ENCODE measurements at regions not wholly inside any gene's neighbourhood (a gene's known extent, or its start where the extent isn't known, plus 50 kb on each side); places are given as distances from the start of the nearest gene placed in this dataset.

DNA sequence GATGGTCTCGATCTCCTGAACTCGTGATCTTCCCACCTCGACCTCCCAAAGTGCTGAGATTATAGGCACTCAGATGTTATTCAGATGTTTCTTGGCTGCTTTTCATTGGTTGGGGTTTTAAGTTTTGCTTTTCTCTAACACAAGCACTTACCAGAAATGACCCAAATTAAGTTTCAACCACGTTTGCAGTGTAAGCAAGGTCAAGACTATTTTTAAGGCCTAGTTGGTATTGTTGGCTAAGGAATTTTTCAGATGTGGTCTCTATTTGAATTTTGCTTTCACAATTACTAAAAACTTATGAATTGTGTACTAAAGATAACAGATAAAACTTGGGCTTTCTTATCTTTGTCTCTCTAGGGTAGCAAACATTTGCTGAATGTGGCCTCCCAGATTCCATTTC is 1756.9 kb upstream of the TENM3 start:
- no peak for DNase-seq

DNA sequence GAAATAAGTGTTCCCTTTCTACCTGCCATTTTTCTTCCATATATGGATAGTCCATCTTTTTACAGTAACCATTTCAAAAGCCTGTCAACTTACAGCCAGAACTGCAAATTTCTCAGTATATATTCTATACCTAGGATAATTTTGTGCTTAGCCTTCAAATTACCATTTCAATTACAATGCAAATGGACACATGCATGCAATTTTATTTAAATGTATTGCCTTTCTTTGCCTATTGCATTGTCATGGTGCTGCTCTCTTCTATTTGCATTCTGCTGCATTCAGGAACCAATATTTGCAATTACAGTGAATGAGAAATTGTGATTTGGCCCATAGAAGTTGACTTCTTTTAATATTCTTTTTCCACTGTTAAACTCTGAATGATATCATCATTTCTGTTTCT is 1753.4 kb upstream of the TENM3 start:
- DNase-seq = no peak

DNA sequence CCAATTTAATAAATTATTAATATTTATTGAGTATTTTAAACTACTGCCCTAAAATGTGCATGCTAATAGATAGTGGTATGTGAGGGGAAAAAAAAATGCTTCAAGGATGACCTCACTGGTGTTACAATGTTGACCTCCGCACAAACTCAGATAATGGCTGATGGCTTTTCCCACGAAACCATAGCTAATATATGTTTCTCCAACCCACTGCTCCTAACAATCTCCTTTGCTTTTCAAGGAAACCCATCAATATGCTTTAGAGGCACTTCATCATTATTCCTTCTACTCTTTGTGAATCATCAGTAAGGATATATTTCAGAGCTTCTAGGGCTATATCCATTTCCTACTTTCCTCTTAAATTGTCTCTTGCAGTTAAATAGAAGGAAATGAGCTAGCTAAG is 1752.0 kb upstream of the TENM3 start:
- no peak for DNase-seq

DNA sequence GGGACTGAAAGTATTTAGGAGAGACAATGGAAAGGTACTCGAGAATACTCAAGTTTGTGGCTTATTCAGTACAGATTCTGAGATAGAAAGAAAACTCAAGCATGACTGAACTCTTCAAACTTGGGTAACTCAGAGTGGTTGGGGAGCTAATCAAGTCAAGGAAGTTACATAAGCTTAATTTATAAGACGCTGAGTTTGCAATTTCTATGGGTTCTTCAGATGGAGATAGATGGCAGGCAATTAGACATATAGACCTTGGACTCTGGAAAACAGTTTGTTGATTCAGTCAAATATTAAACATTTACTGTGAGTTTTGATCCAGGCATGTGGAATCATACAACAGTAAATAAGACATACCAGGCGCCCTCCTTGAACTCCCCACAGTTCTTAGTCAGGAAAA is 1749.9 kb upstream of the TENM3 start:
- no peak for DNase-seq

DNA sequence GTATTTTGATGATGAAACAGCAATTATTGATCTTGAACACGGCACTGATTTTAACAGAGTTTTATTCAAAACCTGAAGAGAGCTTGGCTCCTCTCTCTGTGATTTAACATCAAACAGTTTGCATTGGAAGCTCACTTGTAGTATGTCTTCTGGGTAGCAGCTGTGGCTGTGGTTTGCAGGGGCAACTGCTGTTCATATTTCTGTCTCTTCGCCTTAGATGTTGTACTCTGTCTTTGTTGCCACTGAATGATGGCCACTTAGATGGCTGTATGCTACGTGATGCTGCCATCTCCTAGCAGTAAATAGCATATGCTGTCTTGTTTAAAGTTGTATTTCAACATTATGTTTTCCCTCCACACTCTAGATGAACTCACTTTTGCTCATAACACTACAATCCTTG is 1743.0 kb upstream of the TENM3 start:
- no peak for DNase-seq

DNA sequence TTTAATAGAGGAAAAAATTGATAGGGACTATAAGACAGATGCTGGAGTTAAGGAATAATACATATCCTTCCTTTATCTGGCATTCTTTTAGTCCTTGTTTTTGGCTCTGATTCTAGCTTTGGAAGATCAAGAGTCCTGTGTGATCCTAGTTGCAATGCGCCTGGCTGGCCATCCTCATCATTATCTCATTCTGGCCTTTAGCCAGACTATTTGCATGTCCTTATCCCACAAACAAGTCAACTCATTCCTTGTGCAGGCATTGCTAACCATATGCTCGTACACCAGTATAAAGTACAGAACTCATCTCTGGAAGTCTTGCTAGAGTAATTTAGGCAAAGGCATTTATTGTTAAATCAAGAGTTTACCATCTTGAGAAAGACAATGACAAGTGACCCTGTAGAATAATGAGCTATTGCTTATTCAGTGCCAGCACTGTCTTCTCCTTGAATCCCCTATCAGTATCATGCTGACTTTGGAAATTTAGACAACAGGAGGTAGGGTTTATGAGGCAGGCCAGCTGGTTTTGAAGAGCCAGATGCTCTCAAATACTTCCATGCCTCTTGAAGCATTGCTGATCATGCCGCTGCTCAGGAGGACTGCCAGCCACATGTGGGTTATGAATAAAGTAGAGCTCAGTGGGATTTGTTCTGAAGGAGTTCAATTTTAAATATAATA is 1730.3 kb upstream of the TENM3 start:
- no peak for DNase-seq

DNA sequence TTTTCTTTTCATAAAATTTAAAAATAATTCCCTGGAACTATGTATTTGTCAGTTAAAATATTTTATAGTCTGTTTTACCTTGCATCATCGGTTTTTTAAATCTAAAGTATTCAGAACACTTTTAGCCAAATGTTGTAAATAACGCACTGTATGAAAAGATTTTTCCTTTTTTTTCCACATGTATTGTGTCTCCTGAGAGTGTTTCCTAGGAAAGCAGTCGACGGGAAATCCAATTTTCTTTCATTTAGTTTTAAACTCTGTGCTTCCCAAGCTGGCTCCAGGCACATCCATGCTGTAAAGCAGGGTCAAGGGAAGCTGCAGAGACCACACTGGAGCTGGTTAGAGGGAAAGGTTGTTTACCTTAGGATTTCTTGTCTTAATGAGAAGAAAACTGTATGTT is 1724.3 kb upstream of the TENM3 start:
- no peak for DNase-seq

DNA sequence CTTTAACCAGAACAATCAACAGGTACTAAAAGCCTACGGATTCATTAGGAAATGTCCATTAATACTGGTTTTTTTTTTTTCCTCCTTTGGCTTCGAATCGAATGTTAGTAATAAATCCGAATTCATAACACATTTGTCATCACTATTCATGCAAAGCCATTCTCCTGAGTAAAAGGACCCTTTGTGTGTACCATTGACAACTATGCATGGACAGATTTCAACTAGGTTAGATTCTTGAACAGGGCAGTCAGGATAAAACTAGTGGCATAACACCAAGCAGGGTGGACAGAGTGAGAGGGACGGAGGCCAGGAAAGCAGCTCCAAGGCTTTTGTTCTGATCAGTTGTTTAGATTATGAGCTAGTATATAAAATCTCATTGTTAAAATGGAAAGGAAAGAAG is 1722.0 kb upstream of the TENM3 start:
- no peak for DNase-seq

DNA sequence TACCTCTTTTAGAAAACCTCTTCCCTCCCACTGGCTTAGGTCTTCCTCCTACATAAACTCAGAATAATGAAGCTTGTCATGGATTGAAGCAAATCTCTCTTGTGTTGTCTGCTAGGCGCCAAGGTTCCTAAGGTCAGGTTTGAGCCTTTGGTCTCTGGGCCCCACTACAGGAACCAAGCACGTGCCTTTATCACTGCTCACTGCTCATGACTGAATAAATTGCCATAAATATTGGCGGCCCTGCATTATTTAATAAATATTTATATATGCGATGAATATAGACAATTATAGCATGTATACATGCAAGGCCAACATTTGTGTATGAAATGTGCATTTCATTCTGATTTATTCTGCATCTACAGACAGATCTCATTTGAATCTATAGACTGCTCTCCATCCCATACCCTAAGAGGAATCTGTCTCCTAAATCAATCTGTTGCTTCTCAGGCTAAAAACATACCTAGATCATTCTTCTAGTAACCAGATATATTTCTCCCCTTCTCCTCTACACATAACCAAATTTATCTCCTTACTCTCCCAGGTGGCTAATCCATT is 1717.6 kb upstream of the TENM3 start:
- DNase-seq = no peak

DNA sequence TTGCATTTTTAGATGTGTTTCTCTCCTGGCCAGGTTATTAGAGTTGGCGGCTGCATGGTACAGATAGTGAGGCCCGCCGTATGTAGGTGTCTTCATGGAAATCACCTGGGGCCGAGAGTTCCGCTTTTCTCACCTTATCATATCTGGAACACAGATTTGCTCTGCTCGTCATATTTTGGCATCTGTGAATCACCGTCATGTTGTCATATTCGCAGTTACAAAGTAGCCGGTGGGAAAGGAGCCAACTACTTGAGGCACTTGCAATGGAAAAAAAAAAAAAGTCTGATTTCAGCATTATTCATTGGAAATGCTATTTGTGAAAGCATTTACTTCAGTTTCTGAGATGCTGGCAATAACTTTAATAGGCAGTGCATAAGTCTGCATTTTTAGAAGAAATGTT is 1715.2 kb upstream of the TENM3 start:
- DNase-seq = no peak

DNA sequence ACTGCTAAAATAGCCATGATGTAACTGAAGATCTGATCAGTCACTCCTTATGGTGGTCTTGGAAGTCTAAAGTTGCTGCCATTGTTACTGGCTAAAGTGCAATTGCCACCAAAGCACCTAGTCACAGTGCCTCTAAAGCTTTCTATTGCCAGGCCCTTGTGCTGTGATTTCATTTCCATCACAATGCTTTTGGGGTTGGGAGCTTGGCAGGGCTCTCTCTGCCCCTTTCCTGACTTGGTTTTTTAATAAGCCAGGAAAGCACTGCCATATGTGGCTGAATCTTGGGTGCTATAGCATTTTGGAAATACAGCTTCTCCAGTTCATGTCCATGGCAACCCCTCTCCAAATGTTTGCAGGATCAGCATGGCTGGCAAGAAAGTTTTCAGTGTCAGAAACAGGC is 1712.4 kb upstream of the TENM3 start:
- no peak for DNase-seq

DNA sequence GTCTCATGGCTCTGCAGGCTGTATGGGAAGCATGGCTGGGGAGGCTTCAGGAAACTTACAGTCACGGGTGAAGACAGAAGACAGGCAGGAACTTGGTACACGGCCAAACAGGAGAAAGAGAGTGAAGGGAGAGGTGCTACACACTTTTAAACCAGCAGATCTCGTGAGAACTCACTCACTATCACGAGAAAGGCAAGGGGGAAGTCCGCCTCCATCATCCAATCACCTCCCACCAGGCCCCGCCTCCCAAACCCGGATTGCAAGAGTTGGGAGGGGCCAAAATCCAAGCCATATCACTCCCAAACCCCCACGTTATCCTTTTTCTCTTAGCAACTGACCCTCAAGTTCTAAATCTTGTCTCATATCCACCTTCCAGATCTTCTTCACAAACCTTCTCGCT is 1710.5 kb upstream of the TENM3 start:
- no peak for DNase-seq

DNA sequence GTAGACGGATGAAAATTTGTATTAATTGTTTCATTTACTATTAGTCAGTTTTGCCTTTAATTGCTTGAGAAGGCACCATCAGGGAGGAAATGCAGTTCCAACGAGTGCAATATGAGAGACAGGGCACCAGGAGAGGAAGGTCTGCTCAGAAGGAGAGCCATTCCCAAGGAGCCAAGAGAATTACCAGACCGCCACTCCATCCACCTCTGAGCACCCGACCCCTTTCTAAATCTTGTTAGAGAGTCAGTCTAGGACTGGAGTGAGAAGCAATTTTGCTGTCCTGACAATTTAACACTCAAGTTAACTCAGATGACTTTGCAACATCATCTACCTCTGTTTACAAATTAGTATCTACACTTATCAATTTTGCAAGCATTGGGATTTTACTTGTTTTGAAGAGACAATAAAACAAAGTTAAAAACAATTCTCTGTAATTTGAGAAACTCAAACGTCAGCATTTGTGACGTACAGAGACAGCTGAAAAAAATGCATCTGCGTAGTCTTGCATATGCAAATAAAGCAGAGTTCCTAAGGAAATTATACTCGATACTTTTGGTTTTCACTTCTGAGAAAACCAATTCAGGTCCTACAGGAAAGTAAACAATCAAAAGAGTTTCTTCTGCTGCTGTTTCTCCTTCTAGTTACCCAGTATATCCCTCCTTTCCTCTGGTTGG is 1704.7 kb upstream of the TENM3 start:
- no peak for DNase-seq

DNA sequence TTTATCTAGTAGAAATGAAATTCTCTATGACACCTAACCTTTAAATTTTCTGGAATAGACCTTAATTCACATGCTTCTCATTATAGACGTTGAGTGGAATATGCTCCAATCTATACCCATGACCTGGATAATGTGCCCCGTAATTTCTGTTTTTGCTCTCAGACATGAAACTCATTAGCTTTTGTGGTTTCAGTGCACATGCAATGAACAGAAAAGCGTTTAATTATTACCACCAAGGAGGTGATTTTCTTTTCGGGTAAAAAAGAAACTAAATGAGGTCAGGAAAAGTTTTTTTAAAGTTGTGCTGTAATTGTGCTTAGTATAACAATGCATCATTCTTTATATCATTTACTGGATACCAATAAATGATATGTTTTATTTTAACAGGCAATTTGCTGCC is 1703.9 kb upstream of the TENM3 start:
- no peak for DNase-seq

DNA sequence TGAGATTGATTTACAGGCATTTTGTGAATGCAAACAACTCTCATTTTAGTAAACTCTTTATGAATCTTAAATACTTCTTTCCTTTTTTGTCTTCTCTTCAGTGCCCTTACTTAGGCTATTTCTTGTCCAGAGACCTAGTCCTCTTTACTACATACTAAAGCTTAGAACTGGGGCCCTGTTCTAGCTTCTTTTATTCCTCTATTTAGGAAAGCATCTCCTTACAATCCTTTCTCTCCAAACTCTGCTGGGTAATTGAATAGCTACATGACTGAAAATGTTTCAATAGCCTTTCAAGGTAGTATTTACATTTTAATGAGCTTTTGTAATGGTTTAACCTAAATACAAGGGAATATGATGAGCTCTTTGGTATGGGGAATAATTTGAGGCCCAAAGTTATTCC is 1701.5 kb upstream of the TENM3 start:
- DNase-seq = no peak

DNA sequence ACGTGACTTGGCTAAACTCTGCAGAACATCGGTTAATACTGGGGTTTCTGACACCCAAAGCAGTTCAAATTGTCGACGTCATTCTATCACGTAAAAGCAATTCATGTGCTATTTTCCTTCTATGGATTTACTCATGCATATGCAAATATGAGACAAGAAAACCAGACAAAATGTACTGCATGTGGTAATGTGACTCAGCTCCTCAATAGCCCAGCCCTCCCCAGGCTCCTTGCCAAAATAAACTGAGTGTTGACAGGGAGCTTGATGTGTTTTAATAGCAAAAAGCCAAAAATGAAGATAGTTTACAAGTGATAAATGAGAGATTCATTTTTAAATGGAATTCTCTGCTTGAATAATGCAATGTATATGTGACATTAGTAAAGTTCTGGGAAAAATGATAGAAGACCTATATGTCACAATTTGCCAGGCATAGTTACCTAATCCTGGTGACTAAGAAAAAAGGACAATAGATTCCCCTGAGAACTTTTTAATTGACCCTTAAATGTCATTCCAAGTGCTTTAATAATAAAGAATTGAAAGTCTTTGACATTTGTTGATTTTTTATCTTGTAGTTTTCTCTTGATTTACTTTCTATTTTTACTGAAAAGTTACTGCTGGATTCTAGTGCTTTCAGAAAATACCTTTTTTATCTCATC is 1700.6 kb upstream of the TENM3 start:
- no peak for DNase-seq

DNA sequence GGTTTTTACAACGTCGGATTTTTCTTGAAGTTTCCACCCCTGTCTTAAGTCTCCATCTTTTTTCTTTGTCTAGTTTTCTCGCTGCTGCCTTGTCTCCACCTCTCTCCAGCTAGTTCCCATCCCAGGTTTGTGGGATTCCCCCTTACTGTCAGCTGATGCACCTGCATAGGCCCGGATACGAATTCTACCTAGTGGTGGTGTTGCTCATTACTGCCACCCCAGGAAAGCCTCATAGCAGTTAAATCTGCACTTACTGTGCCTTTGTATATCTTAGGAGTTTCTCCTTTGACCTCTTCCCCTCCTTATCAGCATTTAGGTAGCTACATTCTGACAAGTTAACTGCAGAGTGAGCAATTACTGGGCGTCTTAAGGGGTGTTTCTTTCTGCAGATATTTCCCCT is 1693.1 kb upstream of the TENM3 start:
- no peak for DNase-seq

DNA sequence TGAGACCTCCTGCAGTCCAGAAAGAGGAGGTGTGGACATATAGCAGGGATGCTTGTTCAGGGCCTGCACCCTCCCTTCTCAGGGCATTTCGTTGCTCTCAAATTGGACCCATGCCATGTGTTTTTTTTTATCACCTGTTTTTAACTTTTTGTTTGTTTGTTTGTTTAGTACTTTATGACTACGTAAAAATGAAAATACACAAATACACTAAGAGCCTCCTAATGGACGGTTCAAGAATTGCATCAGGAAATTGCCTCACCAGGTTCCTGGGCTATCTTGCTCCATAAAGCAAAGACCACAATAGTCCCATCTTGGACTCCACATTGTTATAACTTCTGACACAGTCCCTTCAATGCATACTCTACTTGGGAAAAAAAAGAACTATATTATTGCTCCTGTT is 1685.9 kb upstream of the TENM3 start:
- DNase-seq = no peak

DNA sequence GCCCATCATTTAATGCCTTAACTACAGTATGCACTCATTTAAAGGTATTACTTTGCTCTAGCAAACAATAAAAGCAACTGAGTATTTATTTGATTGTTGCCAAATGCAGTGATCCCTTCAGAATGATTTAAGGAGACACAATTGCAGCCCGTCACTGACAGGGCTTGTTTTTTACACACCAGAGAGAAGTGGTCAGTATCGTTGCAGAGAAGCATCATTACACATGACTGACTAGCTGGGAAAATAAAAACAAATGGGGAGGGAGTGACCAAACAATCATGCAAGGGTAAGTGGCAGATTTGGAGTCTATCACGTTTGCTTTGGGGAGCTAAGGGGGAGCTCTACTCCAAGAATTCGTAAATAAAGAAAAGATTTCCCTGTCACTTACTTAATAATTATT is 1685.3 kb upstream of the TENM3 start:
- DNase-seq = no peak

DNA sequence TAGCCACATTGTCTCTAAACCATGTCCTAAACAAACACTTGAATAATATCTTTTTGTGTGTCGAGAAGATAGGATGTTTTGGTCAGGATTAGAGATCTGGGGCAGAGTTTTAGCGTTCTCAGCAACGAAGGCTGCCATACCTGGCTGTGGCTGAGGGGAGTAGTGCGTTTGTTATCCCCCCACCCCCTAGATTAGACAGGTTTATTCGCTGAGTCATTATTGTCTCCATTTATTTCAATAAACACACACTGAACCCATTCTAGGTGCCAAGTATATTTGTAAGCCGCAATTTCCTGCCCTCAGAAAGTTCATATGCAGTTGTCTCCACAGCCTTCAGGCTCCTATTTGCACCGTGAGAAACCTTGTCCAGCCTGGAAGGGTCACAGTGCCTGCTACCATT is 1684.8 kb upstream of the TENM3 start:
- no peak for DNase-seq

DNA sequence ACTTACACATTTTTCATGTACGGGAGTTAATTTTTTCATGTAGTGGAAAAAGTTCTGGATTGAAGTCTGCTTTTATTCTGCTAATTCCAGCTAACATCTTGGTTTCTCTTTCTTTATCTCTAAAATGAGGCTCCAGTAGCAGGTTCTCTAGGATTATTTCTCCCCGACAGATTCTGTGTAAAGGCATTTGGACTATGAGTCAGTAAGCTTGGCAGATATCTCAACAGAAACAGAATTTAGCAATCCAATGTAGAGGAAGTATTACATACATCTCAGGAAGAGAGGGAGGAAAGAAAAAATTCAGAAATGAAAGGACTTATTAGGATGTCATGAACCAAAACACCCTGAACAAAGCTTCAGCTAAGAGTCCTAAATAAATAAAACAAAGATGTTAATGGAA is 1682.3 kb upstream of the TENM3 start:
- DNase-seq = no peak

DNA sequence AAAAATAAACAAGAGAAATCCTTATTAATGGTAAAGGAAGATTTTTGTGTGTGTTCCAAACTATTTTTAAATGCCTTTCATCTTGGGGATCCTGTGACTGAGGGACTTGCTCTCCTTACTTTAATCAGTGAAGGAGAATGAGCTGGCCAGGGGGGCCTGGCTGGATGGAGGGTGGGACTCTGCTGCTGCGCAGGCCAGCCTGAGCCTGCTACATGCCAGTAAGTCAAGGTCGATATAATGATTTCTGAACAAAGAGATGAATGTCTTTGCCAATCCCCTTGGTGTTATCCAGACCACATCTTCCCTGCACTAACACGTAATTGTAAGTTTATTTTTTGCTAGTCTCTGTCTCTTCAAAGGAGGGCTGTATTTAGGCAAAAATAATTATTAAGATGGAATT is 1679.2 kb upstream of the TENM3 start:
- DNase-seq = no peak

DNA sequence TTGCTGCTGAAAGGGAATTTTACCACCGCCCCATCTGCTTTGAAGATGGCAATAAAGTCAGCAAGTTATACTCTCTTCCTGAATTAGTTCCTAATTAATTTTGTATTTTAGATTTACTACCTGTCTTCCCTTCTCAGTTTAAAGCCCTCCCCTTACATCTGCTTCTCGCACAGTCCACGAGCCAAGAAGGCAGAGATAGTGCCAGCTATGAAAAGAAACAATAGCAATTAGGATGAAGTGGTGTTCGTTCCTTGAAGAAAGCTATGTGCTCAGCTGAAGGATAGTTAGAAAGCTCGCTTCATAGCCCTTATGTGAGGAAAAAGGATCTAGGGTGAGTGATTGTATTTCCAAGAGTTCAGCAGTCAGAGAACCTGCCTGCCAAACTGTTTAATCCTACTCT is 1678.8 kb upstream of the TENM3 start:
- no peak for DNase-seq

DNA sequence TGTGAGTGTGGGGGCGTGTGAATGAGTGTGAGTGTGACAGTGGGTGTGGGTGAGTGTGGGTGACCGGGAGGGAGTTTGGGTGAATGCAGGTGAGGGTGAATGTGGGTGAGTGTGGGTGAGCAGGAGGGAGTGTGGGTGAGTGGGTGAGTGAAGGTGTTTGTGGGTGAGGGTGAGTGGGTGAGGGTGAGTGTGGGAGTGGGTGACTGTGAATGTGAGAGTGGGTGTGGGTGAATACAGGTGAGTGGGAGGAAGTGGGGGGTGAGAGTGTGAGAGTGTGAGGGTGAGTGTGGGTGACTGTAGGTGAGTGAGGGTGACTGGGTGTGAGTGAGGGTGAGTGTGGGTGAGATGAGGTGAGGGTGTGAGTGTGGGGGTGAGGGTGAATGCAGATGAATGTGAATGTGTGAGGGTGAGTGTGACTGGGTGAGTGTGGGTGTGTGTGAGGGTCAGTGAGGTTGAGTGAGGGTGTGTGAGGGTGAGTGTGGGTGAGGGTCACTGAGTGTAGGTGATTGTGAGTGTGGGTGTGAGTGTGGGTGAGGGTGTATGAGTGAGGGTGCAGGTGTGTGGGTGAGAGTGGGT is 1677.3 kb upstream of the TENM3 start:
- DNase-seq = no peak

Data from bone marrow (tissue), 2 donors.